ENCODE measurements at regions not wholly inside any gene's neighbourhood (a gene's known extent, or its start where the extent isn't known, plus 50 kb on each side); places are given as distances from the start of the nearest gene placed in this dataset.

GRCh38 chr10:4691301-4691700 lies 134.7 kb upstream of the AKR1E2 start:
- intact Hi-C loops (cut with micrococcal nuclease): no loop called here

- intact Hi-C loops (cut with micrococcal nuclease): no loop called here
Observed at GRCh38 chr10:4688601-4689000, 137.4 kb upstream of the AKR1E2 start.

GRCh38 chr10:4688168-4688567 lies 137.8 kb upstream of the AKR1E2 start:
- intact Hi-C loops (cut with micrococcal nuclease): no loop called here

GRCh38 chr10:4687397-4687796 lies 138.6 kb upstream of the AKR1E2 start:
- intact Hi-C loops (cut with micrococcal nuclease): no loop called here

GRCh38 chr10:4686644-4686996 lies 139.4 kb upstream of the AKR1E2 start:
- intact Hi-C loops (cut with micrococcal nuclease): no loop called here

GRCh38 chr10:4685904-4686643 lies 139.9 kb upstream of the AKR1E2 start:
- intact Hi-C loops (cut with micrococcal nuclease): no loop called here

GRCh38 chr10:4685491-4685890 lies 140.5 kb upstream of the AKR1E2 start:
- intact Hi-C loops (cut with micrococcal nuclease): no loop called here

- intact Hi-C loops (cut with micrococcal nuclease): no loop called here
Observed at GRCh38 chr10:4684434-4684833, 141.6 kb upstream of the AKR1E2 start.

- intact Hi-C loops (cut with micrococcal nuclease): no loop called here
Observed at GRCh38 chr10:4683838-4684237, 142.2 kb upstream of the AKR1E2 start.

GRCh38 chr10:4683137-4683536 lies 142.9 kb upstream of the AKR1E2 start:
- intact Hi-C loops (cut with micrococcal nuclease): no loop called here

- intact Hi-C loops (cut with micrococcal nuclease): no loop called here
Observed at GRCh38 chr10:4678951-4679671, 146.9 kb upstream of the AKR1E2 start.

- intact Hi-C loops (cut with micrococcal nuclease): no loop called here
Observed at GRCh38 chr10:4678023-4678950, 147.7 kb upstream of the AKR1E2 start.

- intact Hi-C loops (cut with micrococcal nuclease): no loop called here
Observed at GRCh38 chr10:4677296-4678021, 148.5 kb upstream of the AKR1E2 start.

- intact Hi-C loops (cut with micrococcal nuclease): no loop called here
Observed at GRCh38 chr10:4676566-4676965, 149.4 kb upstream of the AKR1E2 start.

GRCh38 chr10:4675808-4676207 lies 150.2 kb upstream of the AKR1E2 start:
- intact Hi-C loops (cut with micrococcal nuclease): no loop called here

GRCh38 chr10:4673279-4674040 lies 152.5 kb upstream of the AKR1E2 start:
- intact Hi-C loops (cut with micrococcal nuclease): no loop called here

GRCh38 chr10:4672201-4672600 lies 153.8 kb upstream of the AKR1E2 start:
- intact Hi-C loops (cut with micrococcal nuclease): no loop called here

- intact Hi-C loops (cut with micrococcal nuclease): no loop called here
Observed at GRCh38 chr10:4671451-4672145, 154.4 kb upstream of the AKR1E2 start.

GRCh38 chr10:4670737-4671136 lies 155.3 kb upstream of the AKR1E2 start:
- intact Hi-C loops (cut with micrococcal nuclease): no loop called here

- intact Hi-C loops (cut with micrococcal nuclease): no loop called here
Observed at GRCh38 chr10:4669585-4669984, 156.4 kb upstream of the AKR1E2 start.
